H54 (cell line): ENCODE measurements at regions not wholly inside any gene's neighbourhood (a gene's known extent, or its start where the extent isn't known, plus 50 kb on each side); places are given as distances from the start of the nearest gene placed in this dataset.

Experiments used
- DNase-seq: peaks from one replicate; pipeline ENCODE4 v3.0.0; 2011; ENCODE audit warnings: low spot score, mixed read lengths; ENCODE audit not compliant: insufficient read length
- FAIRE-seq: peaks from 3 replicates; lab custom pipeline; 2011; peaks lifted over from hg19 to GRCh38; lab: Jason Lieb, UNC
- POLR2A ChIP-seq: IDR thresholded peaks from 2 replicates; pipeline ENCODE4 v1.6.1; 2011; ENCODE audit warnings: low read depth, mild to moderate bottlenecking, low read length

DNA sequence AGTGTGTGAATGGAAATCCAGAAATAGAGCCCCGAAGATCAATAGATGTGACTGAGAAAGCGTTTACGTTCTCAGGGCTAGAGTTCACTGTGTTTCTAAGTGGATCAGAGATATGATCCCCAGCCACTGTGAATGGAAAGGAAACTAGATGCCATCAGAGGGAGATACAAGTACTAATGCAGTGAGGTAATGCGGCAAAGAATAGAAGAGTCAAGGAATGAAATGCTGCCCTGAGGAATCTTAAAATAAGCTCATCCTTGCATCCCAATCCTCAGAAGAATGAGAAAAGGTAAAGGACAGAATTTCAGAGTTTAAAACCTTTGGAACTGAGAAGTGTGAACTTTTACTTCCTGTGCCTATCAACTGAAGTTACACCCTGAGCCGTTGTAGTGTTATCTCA is 165.5 kb upstream of the ESRRG start:
- FAIRE-seq = no peak

DNA sequence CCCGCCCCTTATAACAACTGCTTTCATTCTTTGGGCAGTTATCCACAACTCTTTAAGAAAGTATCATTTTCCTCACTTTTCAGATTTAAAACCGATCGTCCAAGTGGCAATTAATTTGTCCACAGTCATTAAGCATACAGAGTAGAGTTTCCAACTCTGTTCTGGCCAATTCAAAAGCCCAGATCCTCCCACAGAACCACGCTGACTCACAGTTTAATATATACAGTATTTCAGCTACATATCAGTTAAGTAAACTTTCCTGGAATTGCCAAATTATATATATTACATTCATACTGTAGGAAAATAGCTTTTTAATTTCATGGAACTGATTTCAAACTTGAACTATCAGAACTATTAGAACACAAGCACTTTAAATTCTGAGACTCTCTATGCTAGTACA is 163.8 kb upstream of the ESRRG start:
- FAIRE-seq = no peak
- no peak for DNase-seq
- no peak for TF ChIP-seq POLR2A

More for the DNA sequence above, 165.5 kb upstream of the ESRRG start:
- TF ChIP-seq POLR2A = no peak
- no peak for DNase-seq

- FAIRE-seq = no peak
- no peak for DNase-seq
- no peak for TF ChIP-seq POLR2A
These were observed 161.5 kb upstream of the ESRRG start for GRCh38 chr1:216884614-216885229.

DNA sequence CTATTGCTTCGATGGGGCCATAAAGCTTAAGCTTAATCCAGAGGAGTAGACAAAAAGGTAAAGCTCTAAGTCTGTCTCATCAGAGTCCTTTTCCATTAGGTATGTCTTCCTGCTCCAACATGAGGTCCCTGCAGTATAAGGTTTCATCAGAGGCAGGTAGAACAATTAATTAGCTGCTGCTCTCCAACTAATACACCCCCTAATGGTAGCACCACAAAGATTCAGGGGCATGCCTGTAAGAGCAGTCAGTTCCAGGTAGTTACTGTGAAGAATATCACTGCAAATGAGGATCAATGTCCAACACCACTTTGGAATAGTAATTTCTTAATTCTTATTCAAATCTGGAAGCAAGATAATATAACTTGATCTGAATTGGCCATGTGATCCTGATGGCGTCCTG is 160.3 kb upstream of the ESRRG start:
- FAIRE-seq = no peak
- DNase-seq = no peak
- no peak for TF ChIP-seq POLR2A

DNA sequence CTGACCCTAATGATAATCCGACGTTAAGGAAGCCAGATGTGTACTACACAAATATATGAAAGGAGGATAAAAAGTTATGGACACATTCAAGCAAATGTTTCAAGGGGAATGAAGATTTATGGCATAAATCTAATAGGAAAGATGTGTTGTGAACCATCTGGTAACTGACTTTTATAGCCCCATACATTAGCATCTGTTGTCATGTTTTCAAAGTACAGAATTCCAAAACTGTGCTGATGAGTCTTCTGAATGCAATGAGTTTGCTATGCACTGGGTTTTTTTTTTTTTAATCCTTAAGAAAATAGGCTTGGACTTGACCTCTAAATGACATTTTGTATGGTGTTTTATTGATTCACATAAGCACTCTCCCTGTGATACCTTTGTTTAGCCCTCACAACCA is 158.5 kb upstream of the ESRRG start:
- DNase-seq (no peak), FAIRE-seq (no peak)
- TF ChIP-seq POLR2A = no peak

DNA sequence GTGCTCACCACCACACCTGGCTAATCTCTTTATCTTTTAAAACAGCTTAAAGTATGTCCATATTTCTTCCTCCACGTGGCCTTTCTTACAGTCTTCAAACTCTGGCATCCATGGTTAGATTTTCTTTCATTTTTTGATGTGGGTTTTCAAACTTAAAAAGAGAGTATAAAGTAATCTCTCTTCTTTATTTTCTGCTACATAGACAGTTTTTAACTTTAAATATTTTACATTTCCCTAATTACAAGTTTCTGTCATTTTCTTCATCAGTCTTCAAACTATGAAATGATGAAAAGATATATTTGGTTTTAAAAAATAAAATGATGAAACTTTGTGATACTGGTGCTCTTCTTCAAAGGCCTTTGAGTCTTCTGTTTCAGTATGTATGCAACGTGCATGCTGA is 143.5 kb upstream of the ESRRG start:
- FAIRE-seq (no peak), DNase-seq (no peak)
- no peak for TF ChIP-seq POLR2A

GRCh38 chr1:216855810-216856209 is 132.6 kb upstream of the ESRRG start:
- FAIRE-seq (no peak), DNase-seq (no peak)
- no peak for TF ChIP-seq POLR2A

DNA sequence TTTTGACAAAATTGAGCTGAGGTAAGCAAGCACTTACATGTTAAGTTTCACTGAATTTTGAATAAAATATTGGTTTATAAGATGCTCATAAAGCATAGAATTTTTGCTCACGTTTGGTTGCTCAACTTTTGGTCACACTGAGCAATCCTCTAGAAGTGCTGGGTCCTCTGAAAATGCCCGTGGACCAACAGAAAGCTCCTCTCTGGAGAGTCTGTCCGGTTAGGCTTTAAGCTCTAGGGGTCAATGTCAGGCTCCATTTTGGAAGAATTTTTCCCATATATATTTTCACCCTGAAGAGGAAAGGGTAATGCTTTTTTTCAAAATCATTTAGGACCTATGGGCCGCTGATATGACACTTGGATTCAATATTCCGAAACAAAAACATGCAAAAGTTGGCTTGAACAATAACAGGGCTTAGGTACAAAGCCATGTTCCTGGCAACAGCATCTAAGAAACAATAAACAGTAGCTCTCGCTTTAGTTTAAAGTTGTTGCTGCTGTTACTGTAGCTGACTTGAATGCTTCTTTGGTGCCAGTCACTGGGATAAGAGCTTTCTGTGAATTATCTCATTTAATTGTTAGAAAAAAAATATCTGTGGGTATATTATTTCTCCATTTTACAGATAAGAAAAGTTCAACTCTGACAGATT is 131.7 kb upstream of the ESRRG start:
- no peak for TF ChIP-seq POLR2A
- FAIRE-seq = no peak
- no peak for DNase-seq

GRCh38 chr1:216851073-216851472 is 127.8 kb upstream of the ESRRG start:
- no peak for FAIRE-seq
- no peak for DNase-seq
- no peak for TF ChIP-seq POLR2A

GRCh38 chr1:216849146-216849545 is 125.9 kb upstream of the ESRRG start:
- DNase-seq (no peak), FAIRE-seq (no peak)
- no peak for TF ChIP-seq POLR2A

GRCh38 chr1:216847397-216848036 is 124.3 kb upstream of the ESRRG start:
- no peak for FAIRE-seq
- no peak for TF ChIP-seq POLR2A
- DNase-seq = peak; percentile 3

DNA sequence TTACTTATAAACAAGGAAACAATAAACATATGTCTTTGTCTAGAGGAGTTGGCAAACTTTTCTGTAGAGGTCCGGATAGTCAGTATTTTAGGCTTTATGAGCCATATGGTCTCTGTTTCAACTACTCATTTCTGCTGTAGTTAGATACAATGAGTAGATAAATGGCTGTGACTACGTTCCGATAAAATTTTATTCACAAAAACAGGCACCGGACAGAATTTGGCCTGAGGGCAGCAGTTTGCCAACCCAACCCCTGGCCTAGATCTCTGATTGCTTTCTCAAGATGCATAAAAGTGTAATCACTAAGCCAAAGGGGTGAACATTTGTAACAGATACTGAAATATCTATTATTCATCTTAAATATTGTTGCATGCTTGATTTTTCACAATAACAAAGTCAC is 123.1 kb upstream of the ESRRG start:
- no peak for FAIRE-seq
- DNase-seq = no peak
- TF ChIP-seq POLR2A = no peak

GRCh38 chr1:216843409-216843808 is 120.2 kb upstream of the ESRRG start:
- no peak for TF ChIP-seq POLR2A
- DNase-seq = no peak
- FAIRE-seq = no peak

DNA sequence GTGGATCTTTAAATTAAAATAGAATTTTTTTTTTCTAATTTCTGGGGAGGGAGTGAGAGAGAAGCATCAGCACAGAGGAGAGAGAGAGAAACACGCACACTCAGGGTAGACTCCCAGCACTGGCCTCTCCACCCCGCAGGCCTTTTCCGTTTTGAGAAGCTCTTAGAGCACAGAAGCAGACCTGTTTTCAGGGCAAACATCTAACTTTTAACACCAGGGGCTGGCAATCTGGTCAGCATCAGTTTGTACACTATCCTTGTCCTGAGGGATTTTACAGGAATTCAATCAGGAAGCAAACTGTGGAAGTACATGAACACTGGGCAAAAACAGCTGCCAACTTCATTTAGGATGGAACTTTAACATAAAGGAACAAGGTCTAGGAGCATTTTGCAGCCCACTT is 117.9 kb upstream of the ESRRG start:
- DNase-seq (no peak), FAIRE-seq (no peak)
- no peak for TF ChIP-seq POLR2A

DNA sequence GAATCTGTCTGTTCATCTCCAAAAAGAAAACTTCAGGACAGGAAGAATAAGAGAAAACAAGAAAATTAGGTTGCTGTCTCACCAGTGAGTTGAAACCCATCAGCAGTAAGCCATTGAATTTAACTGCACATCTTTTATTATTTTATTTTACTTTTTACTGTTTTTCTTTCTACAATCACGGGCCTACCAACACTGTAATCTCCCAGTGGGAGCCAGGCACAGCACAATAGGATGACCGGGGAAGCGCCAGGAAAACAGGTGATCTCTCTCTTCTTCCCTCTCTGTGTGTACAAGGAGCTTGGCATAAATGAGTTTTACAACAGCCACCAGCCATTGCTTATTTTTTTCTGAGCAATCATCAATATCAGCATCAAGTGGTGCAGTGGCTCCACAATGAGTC is 113.1 kb upstream of the ESRRG start:
- DNase-seq (no peak), FAIRE-seq (no peak)
- no peak for TF ChIP-seq POLR2A
